GM23338 (cell line): ENCODE measurements at regions not wholly inside any gene's neighbourhood (a gene's known extent, or its start where the extent isn't known, plus 50 kb on each side); places are given as distances from the start of the nearest gene placed in this dataset.

ENCODE experiments used
- ATAC-seq: fragments of 200-7000 bp; cut with Tn5 transposase; 3 replicates; pipeline ENCODE4 v1.9.1; 2020
- DNase-seq: peaks from one replicate; pipeline ENCODE4 v3.0.0-alpha.2; 2015; ENCODE audit warnings: low spot score
- H2AFZ ChIP-seq: fragments of 200-600 bp; sonication (generic); 2 replicates; pipeline ENCODE4 v1.8.0; 2016; ENCODE audit warnings: antibody characterized with exemption, mild to moderate bottlenecking, moderate library complexity
- H3F3A ChIP-seq: fragments of 200-600 bp; sonication (generic); replicated peaks from 2 replicates; pipeline ENCODE4 v1.8.0; 2017; ENCODE audit warnings: antibody characterized with exemption, mixed run types, low read depth
- H3K27ac ChIP-seq: fragments of 200-600 bp; sonication (generic); 2 replicates; pipeline ENCODE4 v1.6.1; 2016; ENCODE audit warnings: low read depth
- H3K27me3 ChIP-seq: fragments of 200-600 bp; sonication (generic); 2 replicates; pipeline ENCODE4 v1.8.0; 2016; ENCODE audit warnings: mild to moderate bottlenecking, mixed run types, moderate library complexity; ENCODE audit not compliant: insufficient read depth
- H3K36me3 ChIP-seq: fragments of 200-600 bp; sonication (generic); 2 replicates; pipeline ENCODE4 v1.8.0; 2016; ENCODE audit warnings: mild to moderate bottlenecking; ENCODE audit not compliant: insufficient read depth
- H3K4me1 ChIP-seq: fragments of 200-600 bp; sonication (generic); 2 replicates; pipeline ENCODE4 v1.8.0; 2016; ENCODE audit warnings: mild to moderate bottlenecking, moderate library complexity; ENCODE audit not compliant: insufficient read depth
- H3K4me2 ChIP-seq: fragments of 200-600 bp; sonication (generic); 2 replicates; pipeline ENCODE4 v1.7.1; 2017; ENCODE audit warnings: mixed run types
- H3K4me3 ChIP-seq: fragments of 200-600 bp; sonication (generic); 2 replicates; pipeline ENCODE4 v1.6.1; 2016; ENCODE audit warnings: mixed run types
- H3K79me2 ChIP-seq: fragments of 200-600 bp; sonication (generic); replicated peaks from 2 replicates; pipeline ENCODE4 v1.8.0; 2017; ENCODE audit warnings: mild to moderate bottlenecking; ENCODE audit not compliant: insufficient read depth
- H3K9me2 ChIP-seq: fragments of 200-600 bp; sonication (generic); 2 replicates; pipeline ENCODE4 v1.8.0; 2017; ENCODE audit not compliant: insufficient read depth
- H4K20me1 ChIP-seq: fragments of 200-600 bp; sonication (generic); replicated peaks from 2 replicates; pipeline ENCODE4 v1.8.0; 2017; ENCODE audit warnings: mild to moderate bottlenecking; ENCODE audit not compliant: insufficient read depth
- H3K27ac Mint-ChIP-seq: 2 replicates; pipeline ENCODE4 v1.8.0; 2020; ENCODE audit warnings: inconsistent platforms, mild to moderate bottlenecking, moderate library complexity, mixed read lengths
- H3K27me3 Mint-ChIP-seq: 3 replicates; pipeline ENCODE4 v1.8.0; 2022; ENCODE audit warnings: low read depth, mild to moderate bottlenecking, moderate library complexity, mixed read lengths, inconsistent platforms; ENCODE audit not compliant: insufficient read depth, poor library complexity
- H3K36me3 Mint-ChIP-seq: 3 replicates; pipeline ENCODE4 v1.8.0; 2021; ENCODE audit warnings: low read depth, mild to moderate bottlenecking, inconsistent platforms, moderate library complexity, mixed read lengths
- H3K4me1 Mint-ChIP-seq: 3 replicates; pipeline ENCODE4 v1.8.0; 2020; ENCODE audit warnings: mild to moderate bottlenecking, inconsistent platforms, mixed read lengths
- H3K4me3 Mint-ChIP-seq: 3 replicates; pipeline ENCODE4 v1.8.0; 2021; ENCODE audit warnings: moderate library complexity, mild to moderate bottlenecking, inconsistent platforms, mixed read lengths
- H3K9me3 Mint-ChIP-seq: 3 replicates; pipeline ENCODE4 v1.8.0; 2020; ENCODE audit warnings: moderate library complexity, mild to moderate bottlenecking, inconsistent platforms, mixed read lengths
- CREB1 ChIP-seq: fragments of 250-450 bp; sonication (Bioruptor Pico); IDR thresholded peaks from 2 replicates; pipeline ENCODE4 v1.5.0; 2020; ENCODE audit warnings: low read depth, mild to moderate bottlenecking, moderate library complexity
- ETS1 ChIP-seq: IDR thresholded peaks from 2 replicates; pipeline ENCODE4 v1.6.1; 2016; ENCODE audit warnings: antibody characterized with exemption
- EZH2 ChIP-seq: fragments of 200-600 bp; sonication (generic); IDR thresholded peaks from one replicate; pipeline ENCODE4 v1.8.0; 2017; ENCODE audit warnings: antibody characterized with exemption, mild to moderate bottlenecking, low read depth; ENCODE audit not compliant: unreplicated experiment
- EZH2phosphoT487 ChIP-seq: fragments of 200-600 bp; sonication (generic); IDR thresholded peaks from one replicate; pipeline ENCODE4 v1.8.1; 2018; ENCODE audit warnings: antibody characterized with exemption; ENCODE audit not compliant: unreplicated experiment
- JUNB ChIP-seq: IDR thresholded peaks from one replicate; pipeline ENCODE4 v1.6.1; 2016; ENCODE audit warnings: antibody characterized with exemption; ENCODE audit not compliant: unreplicated experiment
- NANOG ChIP-seq: IDR thresholded peaks from 2 replicates; pipeline ENCODE4 v1.6.1; 2016; ENCODE audit warnings: antibody characterized with exemption, borderline replicate concordance
- POLR2AphosphoS5 ChIP-seq: IDR thresholded peaks from 2 replicates; pipeline ENCODE4 v1.6.1; 2016; ENCODE audit warnings: antibody characterized with exemption, low read depth
- ZNF114 ChIP-seq: fragments of 250-450 bp; sonication (Bioruptor Pico); IDR thresholded peaks from 2 replicates; pipeline ENCODE4 v1.5.0; 2020; ENCODE audit warnings: mild to moderate bottlenecking, moderate library complexity
- ZNF331 ChIP-seq: fragments of 250-450 bp; sonication (Bioruptor Pico); IDR thresholded peaks from 2 replicates; pipeline ENCODE4 v1.5.0; 2020; ENCODE audit warnings: low read depth, mild to moderate bottlenecking, moderate library complexity
- TF ChIP-seq, protein P1 (sequence below): fragments of 250-450 bp; sonication (Bioruptor Pico); IDR thresholded peaks from 2 replicates; pipeline ENCODE4 v1.5.0; 2020; ENCODE audit warnings: mild to moderate bottlenecking, moderate library complexity
- TF ChIP-seq, protein P2 (sequence below), 2 experiments: fragments of 200-600 bp in 1 of 2; sonication (generic) in 1 of 2; conservative IDR thresholded peaks; 2 replicates each; pipeline versions ENCODE4 v1.5.1 to v1.6.1; 2016 to 2017; ENCODE audit warnings: antibody characterized with exemption in 2 of 2, low read depth in 2 of 2, mild to moderate bottlenecking in 2 of 2, moderate library complexity in 1 of 2
- TF ChIP-seq, protein P3 (sequence below): IDR thresholded peaks from one replicate; pipeline ENCODE4 v1.6.1; 2018; ENCODE audit warnings: antibody characterized with exemption; ENCODE audit not compliant: unreplicated experiment

DNA sequence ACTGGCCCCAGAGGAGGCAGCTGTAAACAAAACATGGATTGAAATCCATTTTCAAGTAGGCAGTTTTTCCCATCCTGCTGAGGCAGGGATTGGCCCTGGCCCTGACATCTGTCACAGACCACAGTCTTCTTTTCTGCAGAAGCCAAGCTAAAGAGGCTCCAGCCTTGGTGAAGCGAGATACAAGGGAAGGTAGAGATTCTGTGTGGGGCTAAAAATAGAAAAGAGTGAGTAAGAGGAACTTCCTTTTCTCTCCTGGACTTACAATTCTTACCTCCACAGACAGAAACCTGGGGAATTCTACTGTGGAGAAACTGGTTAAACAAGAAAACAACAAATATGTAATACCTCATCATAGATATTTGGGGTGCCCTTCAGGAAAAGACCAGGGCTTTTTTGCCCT lies 624.8 kb upstream of the FZD8 start (continued):
- TF ChIP-seq, protein P1, sequence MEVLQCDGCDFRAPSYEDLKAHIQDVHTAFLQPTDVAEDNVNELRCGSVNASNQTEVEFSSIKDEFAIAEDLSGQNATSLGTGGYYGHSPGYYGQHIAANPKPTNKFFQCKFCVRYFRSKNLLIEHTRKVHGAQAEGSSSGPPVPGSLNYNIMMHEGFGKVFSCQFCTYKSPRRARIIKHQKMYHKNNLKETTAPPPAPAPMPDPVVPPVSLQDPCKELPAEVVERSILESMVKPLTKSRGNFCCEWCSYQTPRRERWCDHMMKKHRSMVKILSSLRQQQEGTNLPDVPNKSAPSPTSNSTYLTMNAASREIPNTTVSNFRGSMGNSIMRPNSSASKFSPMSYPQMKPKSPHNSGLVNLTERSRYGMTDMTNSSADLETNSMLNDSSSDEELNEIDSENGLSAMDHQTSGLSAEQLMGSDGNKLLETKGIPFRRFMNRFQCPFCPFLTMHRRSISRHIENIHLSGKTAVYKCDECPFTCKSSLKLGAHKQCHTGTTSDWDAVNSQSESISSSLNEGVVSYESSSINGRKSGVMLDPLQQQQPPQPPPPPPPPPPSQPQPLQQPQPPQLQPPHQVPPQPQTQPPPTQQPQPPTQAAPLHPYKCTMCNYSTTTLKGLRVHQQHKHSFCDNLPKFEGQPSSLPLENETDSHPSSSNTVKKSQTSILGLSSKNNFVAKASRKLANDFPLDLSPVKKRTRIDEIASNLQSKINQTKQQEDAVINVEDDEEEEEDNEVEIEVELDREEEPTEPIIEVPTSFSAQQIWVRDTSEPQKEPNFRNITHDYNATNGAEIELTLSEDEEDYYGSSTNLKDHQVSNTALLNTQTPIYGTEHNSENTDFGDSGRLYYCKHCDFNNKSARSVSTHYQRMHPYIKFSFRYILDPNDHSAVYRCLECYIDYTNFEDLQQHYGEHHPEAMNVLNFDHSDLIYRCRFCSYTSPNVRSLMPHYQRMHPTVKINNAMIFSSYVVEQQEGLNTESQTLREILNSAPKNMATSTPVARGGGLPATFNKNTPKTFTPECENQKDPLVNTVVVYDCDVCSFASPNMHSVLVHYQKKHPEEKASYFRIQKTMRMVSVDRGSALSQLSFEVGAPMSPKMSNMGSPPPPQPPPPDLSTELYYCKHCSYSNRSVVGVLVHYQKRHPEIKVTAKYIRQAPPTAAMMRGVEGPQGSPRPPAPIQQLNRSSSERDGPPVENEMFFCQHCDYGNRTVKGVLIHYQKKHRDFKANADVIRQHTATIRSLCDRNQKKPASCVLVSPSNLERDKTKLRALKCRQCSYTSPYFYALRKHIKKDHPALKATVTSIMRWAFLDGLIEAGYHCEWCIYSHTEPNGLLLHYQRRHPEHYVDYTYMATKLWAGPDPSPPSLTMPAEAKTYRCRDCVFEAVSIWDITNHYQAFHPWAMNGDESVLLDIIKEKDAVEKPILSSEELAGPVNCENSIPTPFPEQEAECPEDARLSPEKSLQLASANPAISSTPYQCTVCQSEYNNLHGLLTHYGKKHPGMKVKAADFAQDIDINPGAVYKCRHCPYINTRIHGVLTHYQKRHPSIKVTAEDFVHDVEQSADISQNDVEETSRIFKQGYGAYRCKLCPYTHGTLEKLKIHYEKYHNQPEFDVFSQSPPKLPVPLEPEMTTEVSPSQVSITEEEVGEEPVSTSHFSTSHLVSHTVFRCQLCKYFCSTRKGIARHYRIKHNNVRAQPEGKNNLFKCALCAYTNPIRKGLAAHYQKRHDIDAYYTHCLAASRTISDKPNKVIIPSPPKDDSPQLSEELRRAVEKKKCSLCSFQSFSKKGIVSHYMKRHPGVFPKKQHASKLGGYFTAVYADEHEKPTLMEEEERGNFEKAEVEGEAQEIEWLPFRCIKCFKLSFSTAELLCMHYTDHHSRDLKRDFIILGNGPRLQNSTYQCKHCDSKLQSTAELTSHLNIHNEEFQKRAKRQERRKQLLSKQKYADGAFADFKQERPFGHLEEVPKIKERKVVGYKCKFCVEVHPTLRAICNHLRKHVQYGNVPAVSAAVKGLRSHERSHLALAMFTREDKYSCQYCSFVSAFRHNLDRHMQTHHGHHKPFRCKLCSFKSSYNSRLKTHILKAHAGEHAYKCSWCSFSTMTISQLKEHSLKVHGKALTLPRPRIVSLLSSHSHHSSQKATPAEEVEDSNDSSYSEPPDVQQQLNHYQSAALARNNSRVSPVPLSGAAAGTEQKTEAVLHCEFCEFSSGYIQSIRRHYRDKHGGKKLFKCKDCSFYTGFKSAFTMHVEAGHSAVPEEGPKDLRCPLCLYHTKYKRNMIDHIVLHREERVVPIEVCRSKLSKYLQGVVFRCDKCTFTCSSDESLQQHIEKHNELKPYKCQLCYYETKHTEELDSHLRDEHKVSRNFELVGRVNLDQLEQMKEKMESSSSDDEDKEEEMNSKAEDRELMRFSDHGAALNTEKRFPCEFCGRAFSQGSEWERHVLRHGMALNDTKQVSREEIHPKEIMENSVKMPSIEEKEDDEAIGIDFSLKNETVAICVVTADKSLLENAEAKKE (CRISPR knock-in tag) = no peak

DNA sequence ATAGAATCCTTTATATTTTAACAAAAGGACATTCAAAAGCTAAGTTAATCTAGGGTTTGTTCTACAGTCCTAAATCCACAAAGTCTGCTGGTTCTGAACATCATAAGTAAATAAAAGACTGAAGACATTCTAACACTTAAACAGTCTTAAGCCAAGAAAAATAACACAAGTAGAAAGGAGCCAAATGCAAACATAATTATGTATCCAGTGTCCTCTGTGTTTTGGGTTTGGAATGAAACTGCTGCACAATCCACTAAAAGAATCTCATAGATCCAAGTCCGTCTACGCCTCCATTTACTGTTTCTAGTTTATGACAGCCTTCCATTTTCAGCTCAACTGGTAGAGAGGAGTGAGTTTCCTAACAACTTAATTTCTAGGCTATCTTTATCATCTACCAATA lies 623.6 kb upstream of the FZD8 start:
- no peak for DNase-seq
- no peaks in the 10 kb centered on the region for H3K27me3 ChIP-seq
- H3K4me2 ChIP-seq = no peak overlapping the region
- H2AFZ ChIP-seq = no peak overlapping the region
- H3K9me3 Mint-ChIP-seq = no peaks in the 10 kb centered on the region
- no peak overlapping the region for H3K4me3 Mint-ChIP-seq
- H3K79me2 ChIP-seq = no peaks in the 10 kb centered on the region
- no peak overlapping the region for H3K4me3 ChIP-seq
- no peaks in the 10 kb centered on the region for H3K4me1 ChIP-seq
- no peak overlapping the region for H3K27ac ChIP-seq
- H3K27me3 Mint-ChIP-seq = no peaks in the 10 kb centered on the region
- no peaks in the 10 kb centered on the region for H3K36me3 ChIP-seq
- no peak for ATAC-seq
- H3F3A ChIP-seq = no peaks in the 10 kb centered on the region
- H3K9me2 ChIP-seq = no peaks in the 10 kb centered on the region
- H4K20me1 ChIP-seq = no peaks in the 10 kb centered on the region
- no peak overlapping the region for H3K27ac Mint-ChIP-seq
- no peaks in the 10 kb centered on the region for H3K36me3 Mint-ChIP-seq
- peaks cover 8% of the 10 kb centered on the region for H3K4me1 Mint-ChIP-seq
- TF ChIP-seq CREB1 (CRISPR knock-in tag) (no peak), EZH2 (no peak), POLR2AphosphoS5 (no peak), ETS1 (no peak), NANOG (no peak), ZNF114 (no peak), JUNB (no peak), EZH2phosphoT487 (no peak), ZNF331 (CRISPR knock-in tag) (no peak)
- TF ChIP-seq, protein P2, sequence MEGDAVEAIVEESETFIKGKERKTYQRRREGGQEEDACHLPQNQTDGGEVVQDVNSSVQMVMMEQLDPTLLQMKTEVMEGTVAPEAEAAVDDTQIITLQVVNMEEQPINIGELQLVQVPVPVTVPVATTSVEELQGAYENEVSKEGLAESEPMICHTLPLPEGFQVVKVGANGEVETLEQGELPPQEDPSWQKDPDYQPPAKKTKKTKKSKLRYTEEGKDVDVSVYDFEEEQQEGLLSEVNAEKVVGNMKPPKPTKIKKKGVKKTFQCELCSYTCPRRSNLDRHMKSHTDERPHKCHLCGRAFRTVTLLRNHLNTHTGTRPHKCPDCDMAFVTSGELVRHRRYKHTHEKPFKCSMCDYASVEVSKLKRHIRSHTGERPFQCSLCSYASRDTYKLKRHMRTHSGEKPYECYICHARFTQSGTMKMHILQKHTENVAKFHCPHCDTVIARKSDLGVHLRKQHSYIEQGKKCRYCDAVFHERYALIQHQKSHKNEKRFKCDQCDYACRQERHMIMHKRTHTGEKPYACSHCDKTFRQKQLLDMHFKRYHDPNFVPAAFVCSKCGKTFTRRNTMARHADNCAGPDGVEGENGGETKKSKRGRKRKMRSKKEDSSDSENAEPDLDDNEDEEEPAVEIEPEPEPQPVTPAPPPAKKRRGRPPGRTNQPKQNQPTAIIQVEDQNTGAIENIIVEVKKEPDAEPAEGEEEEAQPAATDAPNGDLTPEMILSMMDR (conservative IDR thresholded peaks at IDR 0.05; ENCODE audit: low read depth in 2 of 2) = no peak
- TF ChIP-seq, protein P3, sequence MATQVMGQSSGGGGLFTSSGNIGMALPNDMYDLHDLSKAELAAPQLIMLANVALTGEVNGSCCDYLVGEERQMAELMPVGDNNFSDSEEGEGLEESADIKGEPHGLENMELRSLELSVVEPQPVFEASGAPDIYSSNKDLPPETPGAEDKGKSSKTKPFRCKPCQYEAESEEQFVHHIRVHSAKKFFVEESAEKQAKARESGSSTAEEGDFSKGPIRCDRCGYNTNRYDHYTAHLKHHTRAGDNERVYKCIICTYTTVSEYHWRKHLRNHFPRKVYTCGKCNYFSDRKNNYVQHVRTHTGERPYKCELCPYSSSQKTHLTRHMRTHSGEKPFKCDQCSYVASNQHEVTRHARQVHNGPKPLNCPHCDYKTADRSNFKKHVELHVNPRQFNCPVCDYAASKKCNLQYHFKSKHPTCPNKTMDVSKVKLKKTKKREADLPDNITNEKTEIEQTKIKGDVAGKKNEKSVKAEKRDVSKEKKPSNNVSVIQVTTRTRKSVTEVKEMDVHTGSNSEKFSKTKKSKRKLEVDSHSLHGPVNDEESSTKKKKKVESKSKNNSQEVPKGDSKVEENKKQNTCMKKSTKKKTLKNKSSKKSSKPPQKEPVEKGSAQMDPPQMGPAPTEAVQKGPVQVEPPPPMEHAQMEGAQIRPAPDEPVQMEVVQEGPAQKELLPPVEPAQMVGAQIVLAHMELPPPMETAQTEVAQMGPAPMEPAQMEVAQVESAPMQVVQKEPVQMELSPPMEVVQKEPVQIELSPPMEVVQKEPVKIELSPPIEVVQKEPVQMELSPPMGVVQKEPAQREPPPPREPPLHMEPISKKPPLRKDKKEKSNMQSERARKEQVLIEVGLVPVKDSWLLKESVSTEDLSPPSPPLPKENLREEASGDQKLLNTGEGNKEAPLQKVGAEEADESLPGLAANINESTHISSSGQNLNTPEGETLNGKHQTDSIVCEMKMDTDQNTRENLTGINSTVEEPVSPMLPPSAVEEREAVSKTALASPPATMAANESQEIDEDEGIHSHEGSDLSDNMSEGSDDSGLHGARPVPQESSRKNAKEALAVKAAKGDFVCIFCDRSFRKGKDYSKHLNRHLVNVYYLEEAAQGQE = no peak
